ENCODE measurements at regions not wholly inside any gene's neighbourhood (a gene's known extent, or its start where the extent isn't known, plus 50 kb on each side); places are given as distances from the start of the nearest gene placed in this dataset.

DNA sequence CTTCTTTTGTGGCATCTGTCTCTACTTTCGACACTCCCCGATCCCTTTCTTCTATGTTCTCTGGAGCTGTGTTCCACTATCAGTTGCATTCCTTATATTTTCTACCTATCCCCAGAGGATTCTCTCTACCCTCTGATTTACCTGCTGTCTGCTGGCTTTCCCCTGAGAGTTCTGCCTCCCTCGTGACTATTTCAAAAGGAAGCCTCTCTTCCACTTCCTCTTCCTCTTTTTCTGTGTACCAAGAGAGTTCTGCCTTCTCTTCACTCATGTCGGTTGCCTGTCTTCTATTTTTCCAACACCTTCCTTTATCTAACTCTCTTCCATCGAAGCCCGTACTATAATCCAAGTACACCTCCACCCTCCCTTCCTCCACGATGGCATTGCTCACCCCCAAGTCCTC lies 631.7 kb downstream of the SMARCA1 start:
- no peak overlapping the region for H3K4me3 ChIP-seq (replicated peaks; ENCODE audit: low read depth, low read length)
- DNase-seq (ENCODE audit: low read depth) = no peak
- TF ChIP-seq, protein P1, sequence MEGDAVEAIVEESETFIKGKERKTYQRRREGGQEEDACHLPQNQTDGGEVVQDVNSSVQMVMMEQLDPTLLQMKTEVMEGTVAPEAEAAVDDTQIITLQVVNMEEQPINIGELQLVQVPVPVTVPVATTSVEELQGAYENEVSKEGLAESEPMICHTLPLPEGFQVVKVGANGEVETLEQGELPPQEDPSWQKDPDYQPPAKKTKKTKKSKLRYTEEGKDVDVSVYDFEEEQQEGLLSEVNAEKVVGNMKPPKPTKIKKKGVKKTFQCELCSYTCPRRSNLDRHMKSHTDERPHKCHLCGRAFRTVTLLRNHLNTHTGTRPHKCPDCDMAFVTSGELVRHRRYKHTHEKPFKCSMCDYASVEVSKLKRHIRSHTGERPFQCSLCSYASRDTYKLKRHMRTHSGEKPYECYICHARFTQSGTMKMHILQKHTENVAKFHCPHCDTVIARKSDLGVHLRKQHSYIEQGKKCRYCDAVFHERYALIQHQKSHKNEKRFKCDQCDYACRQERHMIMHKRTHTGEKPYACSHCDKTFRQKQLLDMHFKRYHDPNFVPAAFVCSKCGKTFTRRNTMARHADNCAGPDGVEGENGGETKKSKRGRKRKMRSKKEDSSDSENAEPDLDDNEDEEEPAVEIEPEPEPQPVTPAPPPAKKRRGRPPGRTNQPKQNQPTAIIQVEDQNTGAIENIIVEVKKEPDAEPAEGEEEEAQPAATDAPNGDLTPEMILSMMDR (IDR thresholded peaks at IDR 0.05; ENCODE audit: low read length, missing control alignments) = no peak

DNA sequence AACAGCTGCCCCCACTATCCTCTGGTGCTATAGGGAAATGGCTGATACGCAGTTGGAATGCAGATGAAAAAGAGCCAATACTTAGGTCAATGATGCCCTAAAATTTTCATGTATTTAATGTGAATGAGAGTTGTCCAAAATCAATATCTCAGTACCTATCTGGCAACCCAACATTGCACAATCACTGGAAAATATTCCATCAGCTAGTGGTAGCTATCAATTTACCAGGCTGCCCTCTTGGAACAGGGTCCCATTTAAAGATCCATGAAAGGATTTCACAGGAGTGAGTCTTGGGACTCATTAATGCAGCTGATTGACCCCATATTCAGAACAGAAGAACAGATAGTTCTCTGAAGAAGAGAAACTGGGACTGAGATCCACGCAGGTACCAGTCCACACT lies 638.9 kb downstream of the SMARCA1 start:
- no peak for DNase-seq (ENCODE audit: low read depth)
- H3K4me3 ChIP-seq (replicated peaks; ENCODE audit: low read depth, low read length) = no peak overlapping the region
- TF ChIP-seq, protein P1 (IDR thresholded peaks at IDR 0.05; ENCODE audit: low read length, missing control alignments) = no peak

DNA sequence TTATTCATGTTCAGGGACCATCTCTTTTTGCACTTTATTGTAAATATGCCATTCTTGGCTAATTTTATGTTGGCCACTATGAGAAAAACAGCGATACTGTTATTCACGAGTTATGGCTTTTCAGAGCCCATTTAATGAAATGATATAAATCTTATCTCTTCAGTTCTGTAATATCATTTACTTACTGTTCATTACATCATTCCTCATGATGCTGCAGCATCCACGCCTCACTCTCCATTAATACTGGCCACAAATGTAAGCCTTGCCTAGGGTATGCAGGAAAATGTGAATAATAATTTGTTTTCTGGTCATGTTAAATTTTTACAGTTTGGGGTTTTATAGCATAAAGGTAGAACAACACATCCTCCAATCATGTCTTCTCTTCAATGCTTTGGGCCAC lies 639.6 kb downstream of the SMARCA1 start:
- TF ChIP-seq, protein P1 (IDR thresholded peaks at IDR 0.05; ENCODE audit: low read length, missing control alignments) = no peak

GRCh38 chrX:128870361-128870760 lies 652.9 kb downstream of the SMARCA1 start:
- TF ChIP-seq, protein P1 (IDR thresholded peaks at IDR 0.05; ENCODE audit: low read length, missing control alignments) = no peak
- H3K4me3 ChIP-seq (replicated peaks; ENCODE audit: low read depth, low read length) = no peak overlapping the region
- DNase-seq (ENCODE audit: low read depth) = no peak

More for the DNA sequence above, 639.6 kb downstream of the SMARCA1 start:
- DNase-seq (ENCODE audit: low read depth) = no peak
- H3K4me3 ChIP-seq (replicated peaks; ENCODE audit: low read depth, low read length) = no peak overlapping the region

DNA sequence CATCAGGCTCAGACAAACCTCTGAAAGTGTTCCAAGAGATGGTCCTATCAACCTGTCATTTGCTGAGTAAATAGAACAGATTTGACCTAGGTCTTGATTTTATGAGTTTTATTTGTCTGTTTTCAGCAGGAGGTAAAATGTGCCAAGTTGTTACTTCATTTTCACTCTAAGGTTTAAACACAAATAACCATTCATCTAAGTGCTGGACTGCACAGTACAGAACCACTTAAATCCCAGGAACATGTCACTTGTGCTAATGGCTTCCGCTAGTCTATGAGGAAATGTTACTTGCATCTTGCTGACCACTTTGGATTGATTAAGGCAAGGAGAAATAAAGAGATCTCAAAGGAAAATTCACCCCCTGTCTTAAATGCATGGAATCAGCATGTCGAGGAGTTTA lies 660.7 kb downstream of the SMARCA1 start:
- TF ChIP-seq, protein P1 (IDR thresholded peaks at IDR 0.05; ENCODE audit: low read length, missing control alignments) = no peak
- no peak overlapping the region for H3K4me3 ChIP-seq (replicated peaks; ENCODE audit: low read depth, low read length)
- no peak for DNase-seq (ENCODE audit: low read depth)

DNA sequence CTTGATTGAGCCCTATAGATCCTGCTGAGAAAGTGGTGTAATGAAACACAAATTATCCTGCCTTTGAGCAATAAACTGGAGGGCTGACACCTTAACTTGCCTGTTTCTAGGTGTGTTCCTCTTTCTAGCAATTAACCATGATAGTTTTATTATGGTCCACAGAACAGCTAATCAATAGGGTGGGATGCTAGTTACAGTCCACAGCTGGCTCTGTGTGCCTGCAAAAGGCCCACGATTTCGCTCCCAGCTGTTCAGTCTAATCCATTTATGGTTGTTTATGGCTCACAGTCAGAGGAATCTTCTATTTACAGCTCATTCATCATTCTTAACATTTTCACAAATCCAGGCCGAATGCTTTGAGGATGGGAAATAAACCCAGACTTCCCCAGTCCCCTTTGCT lies 674.9 kb downstream of the SMARCA1 start:
- DNase-seq (ENCODE audit: low read depth) = no peak
- TF ChIP-seq, protein P1 (IDR thresholded peaks at IDR 0.05; ENCODE audit: low read length, missing control alignments) = no peak
- no peak overlapping the region for H3K4me3 ChIP-seq (replicated peaks; ENCODE audit: low read depth, low read length)

GRCh38 chrX:128846385-128846784 lies 676.9 kb downstream of the SMARCA1 start:
- no peak for DNase-seq (ENCODE audit: low read depth)
- no peak overlapping the region for H3K4me3 ChIP-seq (replicated peaks; ENCODE audit: low read depth, low read length)
- TF ChIP-seq, protein P1 (IDR thresholded peaks at IDR 0.05; ENCODE audit: low read length, missing control alignments) = no peak
